Hematopoietic multipotent progenitor cell treated with erythropoietin and hydrocortisone succinate and interleukin-3 and kit ligand, for 8 days (in vitro differentiated cells): ENCODE measurements at regions not wholly inside any gene's neighbourhood (a gene's known extent, or its start where the extent isn't known, plus 50 kb on each side); places are given as distances from the start of the nearest gene placed in this dataset.

Experiments
- DNase-seq: peaks from one replicate; pipeline ENCODE4 v3.0.0-alpha.2; 2015

DNA sequence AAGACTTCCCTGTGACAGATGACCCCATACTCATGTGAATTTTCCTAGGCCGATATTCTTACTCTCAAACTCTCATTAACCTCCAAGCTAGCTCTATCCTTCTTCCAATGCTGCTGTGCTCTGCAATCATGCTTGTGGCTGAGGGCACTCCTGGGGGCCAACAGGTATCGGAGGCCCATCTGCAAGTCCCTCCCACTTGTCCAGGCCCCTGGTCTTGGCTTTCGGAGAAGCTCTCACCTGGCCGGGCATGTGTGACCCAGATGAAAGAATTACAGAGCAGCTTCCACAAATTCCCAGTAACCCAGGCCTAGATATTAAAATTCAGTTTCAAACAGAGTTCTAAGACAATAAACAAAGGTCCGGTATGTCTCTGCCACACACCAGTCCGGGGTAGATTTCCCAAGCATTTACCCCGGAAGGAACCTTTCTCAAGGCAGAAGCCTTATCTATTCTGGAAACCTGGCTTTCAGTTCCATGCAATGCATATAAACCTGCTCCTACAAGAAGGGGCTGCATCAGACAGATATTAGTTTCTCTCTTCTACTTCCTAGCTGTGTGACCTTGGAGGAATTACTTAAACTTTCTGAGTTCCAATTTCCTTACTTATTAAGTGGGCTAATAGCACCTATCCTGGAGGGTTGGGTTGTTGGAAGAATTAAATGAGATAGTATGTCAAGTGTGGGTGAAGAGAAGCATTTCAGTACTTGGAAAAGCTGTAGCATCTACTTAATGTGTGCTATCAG is 270.8 kb downstream of the PTTG2 start:
- DNase-seq = no peak

- no peak for DNase-seq
These were observed 271.4 kb downstream of the PTTG2 start for GRCh38 chr4:38231626-38232025.

- DNase-seq = no peak
These were observed 272.5 kb downstream of the PTTG2 start for GRCh38 chr4:38232741-38233140.

- no peak for DNase-seq
These were observed 273.7 kb downstream of the PTTG2 start for GRCh38 chr4:38233727-38234480.

DNA sequence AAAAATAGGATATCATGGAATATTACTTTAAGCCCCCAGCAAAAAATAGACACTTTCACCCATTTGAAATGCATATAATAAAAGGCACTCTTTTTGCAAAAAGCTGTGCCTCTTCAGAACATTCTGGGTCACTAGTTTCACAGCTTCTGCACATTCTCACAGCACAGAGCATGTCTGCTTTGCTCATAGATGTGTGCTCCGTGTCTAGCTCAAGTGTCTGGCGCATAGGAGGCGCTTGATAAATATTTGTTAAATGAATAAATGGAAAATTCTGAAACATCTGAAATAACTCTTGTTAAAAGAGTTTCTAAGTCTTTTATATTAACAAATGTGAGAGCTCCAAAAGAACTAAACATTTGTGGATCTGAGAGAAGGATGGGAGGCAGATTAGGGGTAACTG is 275.2 kb downstream of the PTTG2 start:
- no peak for DNase-seq

DNA sequence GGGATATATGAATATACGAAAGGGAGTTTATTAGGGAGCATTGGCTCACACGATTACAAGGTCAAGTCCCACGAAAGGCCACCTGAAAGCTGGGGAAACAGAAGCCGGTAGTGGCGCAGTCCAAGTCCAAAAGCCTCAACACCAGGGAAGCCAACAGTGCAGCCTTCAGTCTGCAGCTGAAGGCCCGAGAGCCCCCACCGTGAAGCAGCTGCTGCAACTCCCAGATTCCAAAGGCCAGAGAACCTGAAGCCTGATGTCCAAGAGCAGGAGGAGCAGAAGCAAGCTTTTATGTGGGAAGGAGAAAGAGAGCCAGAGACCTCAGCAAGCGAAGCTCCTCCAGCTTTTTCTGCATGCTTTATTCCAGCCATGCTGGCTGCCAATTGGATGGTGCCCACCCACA is 275.8 kb downstream of the PTTG2 start:
- no peak for DNase-seq

DNA sequence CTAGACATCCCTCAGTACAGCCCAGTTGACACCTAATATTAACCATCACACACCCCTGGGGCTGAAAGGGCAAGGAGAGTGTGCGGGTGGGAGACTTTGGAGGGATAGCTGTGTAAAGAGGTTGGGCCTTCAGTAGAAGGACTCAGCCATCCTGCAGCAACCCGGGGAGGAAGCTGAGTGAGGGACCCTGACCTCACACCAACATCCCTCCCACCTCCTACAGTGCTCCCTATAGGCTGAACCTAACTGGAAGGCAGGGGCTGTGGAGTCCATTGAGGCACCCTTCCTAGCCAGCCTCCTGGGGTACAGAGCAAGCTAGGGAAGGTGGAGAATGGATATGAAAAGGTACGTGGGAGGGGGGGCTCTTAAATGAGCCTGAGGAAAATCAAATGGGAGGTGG is 276.3 kb downstream of the PTTG2 start:
- no peak for DNase-seq

- no peak for DNase-seq
These were observed 276.9 kb downstream of the PTTG2 start for GRCh38 chr4:38237139-38237538.

GRCh38 chr4:38241541-38241940 is 281.3 kb downstream of the PTTG2 start:
- no peak for DNase-seq

DNA sequence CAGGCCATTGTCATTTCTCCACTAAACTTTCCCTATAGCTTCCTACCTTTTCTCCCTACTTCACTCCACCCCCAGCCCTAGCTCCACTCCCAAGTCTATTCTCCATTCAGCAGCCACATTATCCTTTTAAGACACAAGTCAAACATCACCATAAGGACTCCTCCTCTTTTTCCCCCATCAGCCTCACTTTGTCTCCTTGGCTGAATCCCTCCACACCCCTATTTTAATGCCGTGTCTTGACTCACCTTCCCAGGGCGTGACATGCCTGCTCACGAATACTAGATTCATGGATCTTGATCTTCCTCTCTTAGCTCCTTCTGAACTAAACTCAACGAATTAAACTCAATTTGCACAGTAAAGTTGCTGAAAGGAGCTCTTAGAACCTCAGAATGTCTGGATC is 281.9 kb downstream of the PTTG2 start:
- no peak for DNase-seq

GRCh38 chr4:38242822-38243387 is 282.7 kb downstream of the PTTG2 start:
- peak; percentile 3 for DNase-seq

GRCh38 chr4:38243388-38244053 is 283.3 kb downstream of the PTTG2 start:
- peak; percentile 48 for DNase-seq

DNA sequence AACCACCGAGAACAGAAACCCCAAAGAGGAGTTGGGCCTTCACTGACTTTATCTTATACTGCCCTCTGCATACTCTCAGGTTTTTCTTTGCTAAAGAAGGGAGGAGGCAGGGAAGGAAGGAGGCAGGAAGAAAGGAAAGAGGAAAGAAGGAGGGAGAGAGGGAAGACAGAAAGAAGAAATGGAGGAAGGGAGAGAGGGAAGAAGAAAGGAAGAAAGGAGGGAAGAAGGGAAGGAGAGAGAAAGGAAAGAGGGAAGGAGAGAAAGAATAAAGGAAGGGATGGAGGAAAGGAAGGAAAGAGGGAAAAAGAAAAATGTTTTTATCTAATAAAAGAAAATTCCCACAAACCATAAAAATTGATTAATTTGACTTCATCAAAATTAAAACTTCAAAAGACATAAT is 294.6 kb downstream of the PTTG2 start:
- no peak for DNase-seq

GRCh38 chr4:38255572-38255971 is 295.4 kb downstream of the PTTG2 start:
- DNase-seq = no peak

DNA sequence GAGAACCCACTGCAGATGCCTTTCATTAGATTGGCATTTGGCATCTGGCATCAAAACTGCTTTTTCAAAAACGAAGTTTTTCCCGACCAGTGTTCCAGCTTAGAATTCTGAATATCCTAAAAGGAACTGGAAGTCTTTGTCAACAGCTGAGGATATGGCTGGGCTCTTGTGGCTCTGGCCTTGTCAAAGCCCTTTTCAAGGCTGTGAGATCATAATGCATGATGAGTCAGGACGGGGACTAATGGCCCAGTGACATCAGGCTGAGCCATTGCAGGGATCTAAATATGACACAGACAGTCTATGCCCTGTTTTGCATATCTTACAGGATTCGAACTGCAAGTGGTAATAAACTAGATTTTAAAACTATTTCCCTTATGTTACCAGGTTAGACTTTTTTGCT is 306.4 kb downstream of the PTTG2 start:
- no peak for DNase-seq

- DNase-seq = no peak
These were observed 308.1 kb downstream of the PTTG2 start for GRCh38 chr4:38268108-38268820.

- no peak for DNase-seq
These were observed 308.6 kb downstream of the PTTG2 start for GRCh38 chr4:38268837-38269236.

DNA sequence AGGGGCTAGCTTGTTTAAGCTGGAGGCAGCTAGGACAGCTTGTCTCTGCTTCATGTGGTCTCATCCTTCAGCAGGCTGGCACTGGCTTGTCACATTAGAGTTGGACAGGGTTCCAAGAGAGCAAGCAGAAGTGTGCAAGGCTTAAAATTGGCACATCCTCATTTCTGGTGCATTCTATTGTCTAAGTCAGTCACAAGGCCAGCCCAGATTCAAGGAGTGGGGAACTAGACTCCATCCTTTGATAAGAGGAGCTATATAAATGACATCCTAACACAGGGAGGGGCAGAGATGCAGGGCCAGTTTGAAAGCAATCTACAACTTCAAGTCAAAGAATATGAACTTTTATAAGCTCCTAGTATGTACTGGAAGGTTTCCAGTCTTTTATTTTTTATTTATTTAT is 313.2 kb downstream of the PTTG2 start:
- DNase-seq = no peak

GRCh38 chr4:38275331-38276100 is 315.3 kb downstream of the PTTG2 start:
- DNase-seq = no peak

DNA sequence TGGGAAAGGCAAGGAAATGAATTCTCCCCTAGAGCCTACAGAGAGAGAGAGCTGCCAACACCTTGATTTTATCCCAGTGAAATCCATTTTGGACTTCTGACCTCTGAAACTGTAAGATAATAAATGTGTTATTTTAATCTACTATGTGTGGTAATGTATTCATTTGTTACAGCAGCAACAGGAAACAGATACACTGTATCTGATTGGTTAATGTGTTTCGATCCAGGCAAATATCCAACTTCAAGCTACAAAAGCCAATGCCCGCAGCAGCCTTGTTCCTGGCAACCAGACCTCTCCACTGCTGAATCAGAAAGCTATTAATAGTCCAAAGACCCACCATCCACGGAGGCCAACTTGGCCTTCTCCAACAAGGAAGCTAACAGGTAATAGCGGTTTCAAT is 318.1 kb downstream of the PTTG2 start:
- no peak for DNase-seq

DNA sequence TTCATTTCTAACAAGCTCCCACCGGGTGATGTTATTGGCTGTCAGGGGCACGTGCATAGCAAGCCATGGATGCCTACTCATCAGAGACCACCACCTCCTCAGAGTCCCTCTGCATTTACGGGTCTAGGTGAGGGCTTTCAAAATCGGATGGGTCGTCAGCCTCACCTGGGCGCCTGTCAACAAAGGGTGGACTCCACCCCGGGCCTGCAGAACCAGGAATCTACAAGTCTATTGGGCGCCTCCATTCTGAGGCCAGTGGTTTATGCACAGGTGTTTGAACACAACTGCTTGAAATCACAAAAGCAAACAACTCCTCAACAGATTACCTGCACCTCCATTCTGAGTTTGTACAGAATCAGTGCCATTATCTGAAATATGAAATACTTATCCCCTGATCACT is 318.9 kb downstream of the PTTG2 start:
- DNase-seq = no peak

DNA sequence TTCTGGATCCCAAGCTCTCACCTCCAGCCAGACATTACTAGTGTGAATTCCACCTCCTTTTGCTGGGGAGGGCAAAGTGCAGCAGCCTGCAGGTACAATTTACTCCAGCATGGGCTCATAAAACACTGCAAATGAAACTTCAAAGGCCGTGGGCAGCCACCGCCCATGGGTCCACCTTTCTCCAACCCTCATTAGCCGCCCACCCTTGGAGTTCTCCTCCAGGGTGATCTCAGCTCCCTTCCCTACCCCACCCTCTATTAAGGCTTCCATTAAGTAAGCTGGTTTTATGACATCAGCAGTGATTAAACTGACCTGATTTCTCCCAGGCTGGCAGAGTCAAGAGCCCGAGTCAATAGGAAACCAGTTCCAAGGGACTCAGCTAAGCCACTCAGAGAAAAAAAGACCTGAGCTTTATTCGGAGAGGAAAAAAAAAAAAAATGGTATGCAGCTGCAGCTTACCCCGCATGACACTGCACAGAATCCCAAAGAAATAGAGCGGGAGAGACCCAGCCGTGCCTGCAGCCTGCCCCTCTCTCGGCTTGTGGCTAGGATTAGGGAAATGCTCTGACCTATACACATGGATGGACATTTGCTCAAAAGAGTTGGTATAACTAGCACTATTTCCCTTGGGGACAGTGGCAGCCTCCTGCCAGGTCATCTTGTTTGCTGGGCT is 319.6 kb downstream of the PTTG2 start:
- no peak for DNase-seq
